ENCODE measurements at regions not wholly inside any gene's neighbourhood (a gene's known extent, or its start where the extent isn't known, plus 50 kb on each side); places are given as distances from the start of the nearest gene placed in this dataset.
"Not testable (repeated sequence)": the region's sequence is repeated elsewhere in the genome, so short reads cannot be mapped to it uniquely, and the experiment has no call there.

DNA sequence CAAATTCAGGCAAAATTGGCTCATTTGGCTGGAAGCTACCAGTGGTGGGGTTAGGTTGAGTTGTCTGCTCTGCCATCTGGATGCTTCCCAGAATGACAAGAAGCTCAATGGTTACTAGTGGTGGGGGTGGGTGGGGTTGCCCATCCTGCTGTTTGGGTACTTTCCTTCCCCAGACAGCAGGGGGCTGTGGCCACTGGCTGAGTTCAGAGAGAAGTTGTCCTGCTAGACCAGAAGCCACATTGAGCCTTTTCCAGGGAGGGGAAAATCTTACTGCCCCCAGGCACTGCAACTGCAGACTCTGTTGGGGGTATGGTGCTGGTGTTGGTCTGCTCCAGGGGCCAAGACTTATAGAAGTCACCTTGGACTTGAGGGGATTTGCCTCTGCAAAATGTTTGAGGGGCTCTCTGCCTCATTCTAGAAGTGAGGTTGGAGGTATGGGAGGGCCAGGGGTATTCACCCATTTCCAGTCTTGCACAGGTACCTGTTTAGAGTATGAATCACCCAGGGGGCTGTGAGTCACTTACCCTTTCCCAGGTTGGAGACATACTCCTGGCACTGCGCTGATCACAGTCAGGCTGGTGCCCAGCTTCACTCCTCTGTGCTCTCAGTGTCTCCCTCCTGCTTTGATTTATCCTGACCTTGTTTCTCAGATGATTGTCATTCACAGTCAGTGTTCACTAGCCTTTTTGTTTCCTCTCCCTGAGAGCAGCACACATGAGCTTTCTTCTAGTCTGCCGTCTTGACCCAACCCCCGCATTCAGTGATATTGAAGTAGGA is 89.1 kb upstream of the NEGR1 start:
- DNase-seq, result no peak

- DNase-seq, result not testable (repeated sequence)
Measured at GRCh38 chr1:72370836-72371235, 88.5 kb upstream of the NEGR1 start.

GRCh38 chr1:72369069-72369757 is 86.9 kb upstream of the NEGR1 start:
- DNase-seq, result no peak

GRCh38 chr1:72366466-72366865 is 84.1 kb upstream of the NEGR1 start:
- no peak for DNase-seq

DNA sequence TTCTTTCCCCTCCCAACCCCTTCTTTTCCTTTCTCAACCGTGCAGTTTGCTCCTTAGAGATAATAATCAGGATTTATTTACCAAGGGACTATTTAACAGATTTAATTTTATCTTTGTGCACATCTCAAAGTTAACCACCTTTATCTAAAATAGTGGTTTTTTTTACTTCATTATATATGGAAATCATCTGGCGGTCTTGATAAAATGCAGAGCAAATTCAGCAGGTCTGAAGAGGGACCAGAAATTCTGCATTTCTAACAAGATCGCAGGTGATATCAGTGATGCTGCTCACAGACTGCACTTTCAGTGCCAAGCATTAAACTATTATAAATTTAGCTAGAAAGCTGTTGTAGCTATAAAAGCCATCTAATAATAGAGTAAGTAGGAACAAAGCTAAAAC is 83.4 kb upstream of the NEGR1 start:
- no peak for DNase-seq

GRCh38 chr1:72362538-72362937 is 80.2 kb upstream of the NEGR1 start:
- no peak for DNase-seq

GRCh38 chr1:72357411-72357810 is 75.1 kb upstream of the NEGR1 start:
- DNase-seq, result no peak

DNA sequence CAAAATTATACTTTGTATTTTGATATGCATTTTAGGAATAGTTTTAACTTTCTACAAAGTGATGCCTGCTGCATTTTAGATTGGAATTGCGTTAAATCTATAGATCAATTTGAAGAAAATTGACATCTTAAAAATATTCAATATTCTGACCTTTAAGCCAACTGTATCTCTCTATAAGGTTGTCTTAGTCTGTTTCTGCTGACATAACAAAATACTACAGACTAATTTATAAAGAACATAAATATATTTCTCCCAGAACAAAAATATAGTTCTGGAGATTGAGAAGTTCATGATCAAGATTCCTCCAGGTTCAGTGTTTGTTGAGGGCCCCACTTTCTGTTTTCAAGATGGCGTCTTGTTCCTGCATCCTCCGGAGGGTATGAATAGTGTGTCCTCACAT is 73.6 kb upstream of the NEGR1 start:
- no peak for DNase-seq

DNA sequence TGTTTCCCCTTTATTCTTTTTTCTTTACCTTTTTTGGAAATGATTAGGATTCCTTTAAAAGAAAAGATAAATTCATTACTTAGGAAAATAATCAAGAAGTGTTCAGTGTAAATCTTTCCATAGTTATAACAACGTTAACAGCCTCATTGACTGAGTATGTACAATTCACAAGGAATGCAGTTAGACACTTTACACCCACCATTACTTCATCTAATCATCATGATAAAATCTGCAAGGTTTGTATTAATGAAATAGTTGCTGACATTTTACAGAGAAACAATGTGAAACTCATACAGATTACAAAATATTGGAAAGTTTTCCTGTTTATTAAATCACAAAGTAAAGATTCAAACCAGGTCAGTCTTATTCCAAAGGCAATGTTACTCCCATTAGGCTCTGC is 59.3 kb upstream of the NEGR1 start:
- no peak for DNase-seq

- DNase-seq, result no peak
Measured at GRCh38 chr1:72336776-72337175, 54.4 kb upstream of the NEGR1 start.
